GM12864 (cell line): ENCODE measurements at regions not wholly inside any gene's neighbourhood (a gene's known extent, or its start where the extent isn't known, plus 50 kb on each side); places are given as distances from the start of the nearest gene placed in this dataset.

Source experiments
- DNase-seq: peaks from one replicate; pipeline ENCODE4 v3.0.0-alpha.2; 2011; ENCODE audit warnings: low read depth
- H3K4me3 ChIP-seq: 2 replicates; pipeline ENCODE4 v1.5.1; 2011; ENCODE audit warnings: mild to moderate bottlenecking, low read depth, low read length, control low read depth
- TF ChIP-seq, protein P1 (sequence below): IDR thresholded peaks from 2 replicates; pipeline ENCODE4 v1.5.1; 2011; ENCODE audit warnings: low read depth, mild to moderate bottlenecking, moderate library complexity, low read length, control low read depth, inconsistent platforms; ENCODE audit errors: missing control alignments

DNA sequence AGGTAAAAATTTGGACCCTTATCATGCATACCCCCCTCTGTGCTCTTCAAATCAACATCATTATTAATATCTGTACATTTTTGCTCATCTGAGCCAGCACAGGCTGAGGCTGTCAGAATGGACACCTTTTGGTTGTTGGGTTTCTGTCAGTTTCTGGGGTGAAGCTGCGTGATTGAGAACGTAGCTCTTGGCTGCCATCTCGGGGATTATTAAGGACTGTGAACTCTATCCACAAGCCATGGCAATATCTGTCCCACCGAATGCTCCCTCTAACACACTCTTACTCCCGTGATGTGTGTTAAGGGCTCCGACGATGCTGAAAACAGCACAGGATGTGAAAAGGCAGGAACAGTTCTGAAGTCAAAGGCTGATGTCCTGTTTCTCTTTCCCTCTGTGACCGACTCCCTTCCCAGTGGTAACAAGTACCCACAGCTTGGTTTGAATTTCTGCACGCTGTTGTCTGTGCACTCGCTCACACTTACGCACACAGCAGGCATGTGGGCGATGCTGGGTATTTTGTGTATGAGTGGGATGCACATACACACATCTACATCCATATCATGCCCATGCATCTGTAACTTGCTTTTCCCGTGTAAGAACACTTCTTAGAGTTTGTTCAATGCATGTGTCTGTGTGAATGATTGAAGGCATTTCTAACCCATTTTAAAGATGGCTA lies 405.6 kb downstream of the TMEM121 start:
- DNase-seq = no peak
- TF ChIP-seq, protein P1, sequence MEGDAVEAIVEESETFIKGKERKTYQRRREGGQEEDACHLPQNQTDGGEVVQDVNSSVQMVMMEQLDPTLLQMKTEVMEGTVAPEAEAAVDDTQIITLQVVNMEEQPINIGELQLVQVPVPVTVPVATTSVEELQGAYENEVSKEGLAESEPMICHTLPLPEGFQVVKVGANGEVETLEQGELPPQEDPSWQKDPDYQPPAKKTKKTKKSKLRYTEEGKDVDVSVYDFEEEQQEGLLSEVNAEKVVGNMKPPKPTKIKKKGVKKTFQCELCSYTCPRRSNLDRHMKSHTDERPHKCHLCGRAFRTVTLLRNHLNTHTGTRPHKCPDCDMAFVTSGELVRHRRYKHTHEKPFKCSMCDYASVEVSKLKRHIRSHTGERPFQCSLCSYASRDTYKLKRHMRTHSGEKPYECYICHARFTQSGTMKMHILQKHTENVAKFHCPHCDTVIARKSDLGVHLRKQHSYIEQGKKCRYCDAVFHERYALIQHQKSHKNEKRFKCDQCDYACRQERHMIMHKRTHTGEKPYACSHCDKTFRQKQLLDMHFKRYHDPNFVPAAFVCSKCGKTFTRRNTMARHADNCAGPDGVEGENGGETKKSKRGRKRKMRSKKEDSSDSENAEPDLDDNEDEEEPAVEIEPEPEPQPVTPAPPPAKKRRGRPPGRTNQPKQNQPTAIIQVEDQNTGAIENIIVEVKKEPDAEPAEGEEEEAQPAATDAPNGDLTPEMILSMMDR = no peak
- no peak overlapping the region for H3K4me3 ChIP-seq

DNA sequence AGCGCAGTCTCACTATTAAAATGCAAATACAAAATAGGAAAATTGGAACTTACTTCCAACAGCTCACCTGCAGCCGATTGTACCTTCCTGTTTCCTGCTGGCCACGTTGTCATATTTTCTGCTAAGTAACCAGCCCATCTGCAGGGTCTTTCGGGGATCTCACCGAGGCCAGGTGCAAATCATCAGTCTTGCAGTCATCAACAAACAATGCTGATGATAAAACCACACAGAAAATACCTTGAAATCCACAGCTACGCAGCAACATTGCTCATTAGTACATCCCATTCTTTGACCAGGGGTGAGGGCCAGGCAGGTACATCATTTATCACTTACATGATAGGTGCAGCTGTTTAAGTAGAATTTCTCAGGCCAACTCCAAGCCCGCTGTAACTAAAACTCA lies 406.9 kb downstream of the TMEM121 start:
- TF ChIP-seq, protein P1 = no peak
- no peak for DNase-seq
- no peak overlapping the region for H3K4me3 ChIP-seq

DNA sequence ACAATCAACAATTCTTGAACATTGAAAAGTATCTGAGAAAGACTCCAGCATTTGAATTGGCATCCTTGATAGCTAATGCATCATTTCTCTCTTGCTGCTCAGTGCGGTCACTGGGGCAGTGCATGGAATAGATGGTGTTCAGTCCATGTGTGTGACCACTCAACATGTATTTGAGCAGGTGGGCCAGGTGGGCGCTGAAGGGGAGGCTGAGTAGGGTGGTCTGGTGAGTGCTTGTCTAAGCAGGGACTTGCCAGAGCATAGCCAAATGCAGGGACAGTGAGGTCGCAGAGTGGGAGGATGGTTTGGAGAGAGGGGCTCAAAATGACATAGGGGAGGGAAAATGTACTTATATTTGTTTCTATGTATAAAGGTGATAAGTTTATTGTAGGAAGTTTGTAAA lies 409.0 kb downstream of the TMEM121 start:
- TF ChIP-seq, protein P1 = no peak
- no peak for DNase-seq
- H3K4me3 ChIP-seq = no peak overlapping the region

DNA sequence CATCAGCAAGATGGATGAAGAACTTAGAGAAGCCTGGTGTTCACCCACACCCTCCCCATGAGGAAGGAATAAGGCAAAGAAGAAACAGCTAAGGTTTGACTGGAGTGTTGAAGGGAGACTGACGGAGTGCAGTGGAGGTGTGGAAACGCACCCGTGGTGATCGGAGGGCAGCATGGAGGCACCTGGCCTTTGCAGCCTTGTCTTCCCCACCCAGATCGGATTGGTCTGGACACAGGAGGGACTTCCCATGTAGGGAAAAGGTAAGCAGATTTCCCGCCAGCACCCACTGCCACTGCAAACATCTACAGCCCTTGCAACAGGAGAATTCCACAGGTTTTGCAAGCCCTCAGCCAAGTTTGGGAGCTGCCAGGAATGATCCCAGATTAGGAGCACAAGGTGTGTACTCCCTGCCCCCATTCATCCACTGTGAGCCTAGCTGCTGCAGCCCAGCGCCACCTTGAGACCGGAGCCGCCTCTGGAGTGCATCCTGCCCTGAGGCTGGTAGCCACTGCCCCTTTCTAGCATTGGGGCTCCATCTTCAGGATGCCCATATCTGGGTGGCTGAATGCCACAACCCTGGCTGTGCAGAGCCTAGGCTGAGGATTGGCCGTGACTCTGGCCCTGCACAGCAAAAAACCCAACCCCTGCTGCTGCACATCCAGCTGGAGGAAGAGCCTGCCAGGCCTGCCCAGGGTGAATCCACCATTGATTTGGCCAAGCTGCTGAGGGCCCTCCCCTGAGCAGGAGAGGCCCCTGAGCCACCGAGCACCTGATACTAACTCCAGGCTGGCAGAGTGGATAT lies 411.1 kb downstream of the TMEM121 start:
- TF ChIP-seq, protein P1 = no peak
- H3K4me3 ChIP-seq = no peak overlapping the region
- DNase-seq = no peak

DNA sequence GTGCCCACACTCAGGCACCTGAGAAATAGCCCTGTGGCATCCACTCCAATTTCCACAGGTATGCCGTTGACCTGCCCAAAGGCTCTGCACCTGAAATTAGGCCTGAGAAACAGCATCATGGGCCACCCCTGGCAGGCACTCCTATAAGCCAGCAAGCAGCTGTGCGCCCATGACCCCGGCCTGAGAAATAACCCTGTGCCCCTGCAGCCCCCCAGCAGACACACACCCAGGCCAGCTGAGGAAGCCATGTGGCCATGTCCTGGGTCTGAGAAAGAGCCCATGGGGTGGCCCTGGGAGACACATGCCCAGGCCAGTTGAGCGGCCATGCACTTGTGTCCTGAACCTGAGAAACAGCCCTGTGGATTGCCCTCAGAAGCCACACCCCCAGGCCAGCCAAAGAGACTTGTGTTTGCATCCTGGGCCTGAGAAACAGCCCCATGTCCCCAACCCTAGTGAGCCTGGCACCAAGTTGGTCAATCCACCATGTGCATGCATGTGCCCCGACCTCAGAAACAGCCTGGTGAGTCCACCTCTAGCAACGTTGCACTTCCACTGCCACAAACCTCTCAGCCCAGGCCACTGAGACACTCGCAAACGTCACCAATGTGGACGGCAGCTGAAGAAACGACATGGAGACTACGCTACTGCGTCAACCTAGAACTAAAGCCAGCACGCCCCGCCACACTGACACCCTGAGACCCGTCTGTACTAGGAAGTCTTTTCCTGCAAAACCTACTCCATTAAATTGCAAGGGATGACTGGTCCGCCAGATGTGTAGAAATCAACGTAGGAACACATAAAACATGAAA lies 411.9 kb downstream of the TMEM121 start:
- DNase-seq = no peak
- H3K4me3 ChIP-seq = no peak overlapping the region
- TF ChIP-seq, protein P1 = no peak

DNA sequence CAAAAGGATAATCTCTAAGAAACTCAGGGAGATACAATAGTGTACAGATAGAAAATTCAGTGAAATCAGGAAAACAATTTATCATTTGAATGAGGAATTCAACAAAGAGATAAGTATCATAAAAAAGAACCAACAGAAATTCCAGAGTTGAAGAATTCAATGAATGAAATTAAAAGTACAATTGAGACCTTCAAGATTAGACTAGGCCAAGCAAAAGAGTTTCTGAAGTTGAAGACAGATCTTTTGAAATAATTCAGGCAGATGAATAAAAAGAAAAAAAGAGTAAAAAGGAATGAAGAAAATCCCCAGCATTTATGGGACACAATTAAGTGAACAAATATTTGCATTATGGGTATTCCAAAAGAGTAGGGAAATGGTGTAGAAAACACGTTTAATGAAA lies 412.6 kb downstream of the TMEM121 start:
- no peak for DNase-seq
- TF ChIP-seq, protein P1 = no peak
- H3K4me3 ChIP-seq = no peak overlapping the region
